ENCODE measurements at regions not wholly inside any gene's neighbourhood (a gene's known extent, or its start where the extent isn't known, plus 50 kb on each side); places are given as distances from the start of the nearest gene placed in this dataset.

GRCh38 chr6:113161018-113161315, 696.2 kb upstream of the MARCKS start:
- no peak overlapping the region for H3K4me3 ChIP-seq (ENCODE audit: low read depth, low read length)
- no peak for TF ChIP-seq CTCF (IDR thresholded peaks at IDR 0.05; ENCODE audit: insufficient read depth, low read depth, low read length, missing control alignments)
- no peak for DNase-seq (ENCODE audit: low read depth)

- no peak overlapping the region for H3K4me3 ChIP-seq (ENCODE audit: low read depth, low read length)
- TF ChIP-seq CTCF (IDR thresholded peaks at IDR 0.05; ENCODE audit: insufficient read depth, low read depth, low read length, missing control alignments): no peak
- no peak for DNase-seq (ENCODE audit: low read depth)
These were observed 694.4 kb upstream of the MARCKS start for GRCh38 chr6:113162739-113163138.

- H3K4me3 ChIP-seq (ENCODE audit: low read depth, low read length): no peak overlapping the region
- no peak for DNase-seq (ENCODE audit: low read depth)
- no peak for TF ChIP-seq CTCF (IDR thresholded peaks at IDR 0.05; ENCODE audit: insufficient read depth, low read depth, low read length, missing control alignments)
These were observed 689.1 kb upstream of the MARCKS start for GRCh38 chr6:113168057-113168456.

- no peak for TF ChIP-seq CTCF (IDR thresholded peaks at IDR 0.05; ENCODE audit: insufficient read depth, low read depth, low read length, missing control alignments)
- no peak overlapping the region for H3K4me3 ChIP-seq (ENCODE audit: low read depth, low read length)
- DNase-seq (ENCODE audit: low read depth): no peak
These were observed 687.7 kb upstream of the MARCKS start for GRCh38 chr6:113169484-113169883.

GRCh38 chr6:113170454-113170853, 686.7 kb upstream of the MARCKS start:
- no peak for TF ChIP-seq CTCF (IDR thresholded peaks at IDR 0.05; ENCODE audit: insufficient read depth, low read depth, low read length, missing control alignments)
- no peak overlapping the region for H3K4me3 ChIP-seq (ENCODE audit: low read depth, low read length)
- no peak for DNase-seq (ENCODE audit: low read depth)

- DNase-seq (ENCODE audit: low read depth): no peak
- TF ChIP-seq CTCF (IDR thresholded peaks at IDR 0.05; ENCODE audit: insufficient read depth, low read depth, low read length, missing control alignments): no peak
- no peak overlapping the region for H3K4me3 ChIP-seq (ENCODE audit: low read depth, low read length)
These were observed 685.3 kb upstream of the MARCKS start for GRCh38 chr6:113171882-113172281.

- TF ChIP-seq CTCF (IDR thresholded peaks at IDR 0.05; ENCODE audit: insufficient read depth, low read depth, low read length, missing control alignments): no peak
- DNase-seq (ENCODE audit: low read depth): no peak
- no peak overlapping the region for H3K4me3 ChIP-seq (ENCODE audit: low read depth, low read length)
These were observed 684.6 kb upstream of the MARCKS start for GRCh38 chr6:113172531-113172966.

All from GM12865 (cell line).